ENCODE measurements at regions not wholly inside any gene's neighbourhood (a gene's known extent, or its start where the extent isn't known, plus 50 kb on each side); places are given as distances from the start of the nearest gene placed in this dataset.

DNA sequence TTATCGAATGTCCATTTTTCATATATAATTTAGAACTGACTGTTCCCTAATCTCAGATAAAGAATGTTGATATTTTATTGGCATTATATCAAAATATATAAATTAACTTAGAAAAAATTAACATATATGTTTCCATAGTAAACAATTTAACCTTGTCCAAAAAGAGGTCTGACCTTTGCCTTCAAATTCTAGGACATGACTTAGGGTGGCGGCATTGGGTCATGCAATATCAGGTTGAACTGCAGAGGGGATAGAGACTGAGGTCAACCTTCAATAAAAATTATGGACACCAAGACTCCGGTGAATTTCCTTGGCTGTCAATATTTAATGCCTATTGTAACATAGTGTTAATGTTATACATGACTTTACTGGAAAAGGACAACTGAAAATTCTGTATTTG lies 199.8 kb downstream of the RPL10L start:
- Histone ChIP-seq H3K4me3 (ENCODE audit: insufficient read depth, low read length) (no peak overlapping the region), H3K9me3 (ENCODE audit: low read depth, low read length) (no peaks in the 10 kb centered on the region), H3K4me1 (ENCODE audit: insufficient read depth, low read length) (no peaks in the 10 kb centered on the region), H3K4me2 (ENCODE audit: insufficient read depth, low read length) (no peak overlapping the region), H3K27ac (ENCODE audit: low read depth, low read length) (no peak overlapping the region), H4K20me1 (ENCODE audit: insufficient read depth, low read length) (no peaks in the 10 kb centered on the region), H3K36me3 (ENCODE audit: insufficient read depth, low read length) (no peaks in the 10 kb centered on the region), H3K27me3 (ENCODE audit: insufficient read depth, low read length) (no peaks in the 10 kb centered on the region), H2AFZ (ENCODE audit: low read length) (no peak overlapping the region), H3K79me2 (ENCODE audit: insufficient read depth, low read length) (no peaks in the 10 kb centered on the region)
- DNase-seq (ENCODE audit: insufficient read length, low spot score, missing footprints) = no peak
- TF ChIP-seq, protein P1, sequence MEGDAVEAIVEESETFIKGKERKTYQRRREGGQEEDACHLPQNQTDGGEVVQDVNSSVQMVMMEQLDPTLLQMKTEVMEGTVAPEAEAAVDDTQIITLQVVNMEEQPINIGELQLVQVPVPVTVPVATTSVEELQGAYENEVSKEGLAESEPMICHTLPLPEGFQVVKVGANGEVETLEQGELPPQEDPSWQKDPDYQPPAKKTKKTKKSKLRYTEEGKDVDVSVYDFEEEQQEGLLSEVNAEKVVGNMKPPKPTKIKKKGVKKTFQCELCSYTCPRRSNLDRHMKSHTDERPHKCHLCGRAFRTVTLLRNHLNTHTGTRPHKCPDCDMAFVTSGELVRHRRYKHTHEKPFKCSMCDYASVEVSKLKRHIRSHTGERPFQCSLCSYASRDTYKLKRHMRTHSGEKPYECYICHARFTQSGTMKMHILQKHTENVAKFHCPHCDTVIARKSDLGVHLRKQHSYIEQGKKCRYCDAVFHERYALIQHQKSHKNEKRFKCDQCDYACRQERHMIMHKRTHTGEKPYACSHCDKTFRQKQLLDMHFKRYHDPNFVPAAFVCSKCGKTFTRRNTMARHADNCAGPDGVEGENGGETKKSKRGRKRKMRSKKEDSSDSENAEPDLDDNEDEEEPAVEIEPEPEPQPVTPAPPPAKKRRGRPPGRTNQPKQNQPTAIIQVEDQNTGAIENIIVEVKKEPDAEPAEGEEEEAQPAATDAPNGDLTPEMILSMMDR (IDR thresholded peaks at IDR 0.05; ENCODE audit: extremely low read depth, low read depth, low read length) = no peak

DNA sequence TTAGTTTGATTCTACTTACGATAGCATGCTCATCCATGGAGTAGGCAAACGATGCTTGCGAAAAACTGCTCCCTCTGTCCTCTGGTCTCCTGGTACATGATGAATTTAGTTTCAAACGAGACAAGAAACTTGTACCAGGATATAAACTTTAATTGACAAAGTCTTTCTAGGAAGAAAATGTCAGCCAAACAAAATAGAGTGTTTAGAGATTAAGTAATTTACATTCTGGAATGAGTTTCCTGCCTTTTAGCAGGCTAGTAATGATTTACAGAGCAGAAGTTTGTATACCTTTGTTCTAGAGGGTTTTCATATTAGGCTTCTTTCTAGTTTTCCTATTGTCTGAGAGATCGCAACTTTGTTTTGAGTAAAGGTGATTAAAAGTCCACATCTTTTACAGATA lies 206.9 kb downstream of the RPL10L start:
- Histone ChIP-seq H3K4me1 (ENCODE audit: insufficient read depth, low read length) (no peaks in the 10 kb centered on the region), H3K36me3 (ENCODE audit: insufficient read depth, low read length) (no peaks in the 10 kb centered on the region), H3K79me2 (ENCODE audit: insufficient read depth, low read length) (no peaks in the 10 kb centered on the region), H3K4me2 (ENCODE audit: insufficient read depth, low read length) (no peak overlapping the region), H2AFZ (ENCODE audit: low read length) (no peak overlapping the region), H3K9me3 (ENCODE audit: low read depth, low read length) (no peaks in the 10 kb centered on the region), H3K27me3 (ENCODE audit: insufficient read depth, low read length) (no peaks in the 10 kb centered on the region), H4K20me1 (ENCODE audit: insufficient read depth, low read length) (no peaks in the 10 kb centered on the region), H3K4me3 (ENCODE audit: insufficient read depth, low read length) (no peak overlapping the region), H3K27ac (ENCODE audit: low read depth, low read length) (no peak overlapping the region)
- no peak for DNase-seq (ENCODE audit: insufficient read length, low spot score, missing footprints)
- TF ChIP-seq, protein P1 (IDR thresholded peaks at IDR 0.05; ENCODE audit: extremely low read depth, low read depth, low read length) = no peak

DNA sequence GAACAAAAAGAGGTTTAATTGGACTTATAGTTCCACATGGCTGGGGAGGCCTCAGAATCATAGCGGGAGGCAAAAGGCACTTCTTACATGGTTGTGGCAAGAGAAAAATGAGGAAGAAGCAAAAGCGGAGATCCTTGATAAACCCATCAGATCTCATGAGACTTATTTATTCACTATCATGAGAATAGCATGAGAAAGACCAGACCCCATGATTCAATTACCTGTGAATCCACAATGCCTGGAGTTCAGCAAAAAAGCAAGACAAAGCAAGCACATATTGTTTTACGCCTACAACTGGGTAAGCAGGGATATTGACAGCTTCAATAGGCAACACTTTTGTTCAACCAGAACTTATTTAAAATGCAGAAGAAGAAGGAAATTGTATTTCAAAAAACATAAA lies 218.2 kb downstream of the RPL10L start:
- DNase-seq (ENCODE audit: insufficient read length, low spot score, missing footprints) = no peak
- Histone ChIP-seq H3K4me3 (ENCODE audit: insufficient read depth, low read length) (no peak overlapping the region), H3K79me2 (ENCODE audit: insufficient read depth, low read length) (no peaks in the 10 kb centered on the region), H3K4me1 (ENCODE audit: insufficient read depth, low read length) (no peaks in the 10 kb centered on the region), H3K4me2 (ENCODE audit: insufficient read depth, low read length) (no peak overlapping the region), H3K27me3 (ENCODE audit: insufficient read depth, low read length) (no peaks in the 10 kb centered on the region), H2AFZ (ENCODE audit: low read length) (no peak overlapping the region), H3K27ac (ENCODE audit: low read depth, low read length) (no peak overlapping the region), H3K9me3 (ENCODE audit: low read depth, low read length) (no peaks in the 10 kb centered on the region), H4K20me1 (ENCODE audit: insufficient read depth, low read length) (no peaks in the 10 kb centered on the region), H3K36me3 (ENCODE audit: insufficient read depth, low read length) (no peaks in the 10 kb centered on the region)
- TF ChIP-seq, protein P1 (IDR thresholded peaks at IDR 0.05; ENCODE audit: extremely low read depth, low read depth, low read length) = no peak

DNA sequence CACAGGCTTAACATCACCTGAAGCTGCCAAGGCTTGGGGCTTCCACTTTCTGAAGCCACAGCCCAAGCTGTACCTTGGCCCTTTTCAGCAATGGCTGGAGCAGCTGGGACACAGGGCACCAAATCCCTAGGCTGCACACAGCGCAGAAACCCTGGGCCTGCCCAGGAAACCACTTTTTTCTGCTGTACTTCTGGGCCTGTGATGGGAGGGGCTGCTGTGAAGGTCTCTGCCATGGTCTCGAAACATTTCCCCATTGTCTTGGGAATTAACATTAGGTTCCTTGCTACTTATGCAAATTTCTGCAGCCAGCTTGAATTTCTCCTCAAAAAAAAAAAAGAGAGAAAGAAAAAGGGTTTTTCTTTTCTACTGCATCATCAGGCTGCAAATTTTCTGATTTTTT lies 219.1 kb downstream of the RPL10L start:
- H3K79me2 ChIP-seq (ENCODE audit: insufficient read depth, low read length) = no peaks in the 10 kb centered on the region
- no peak for DNase-seq (ENCODE audit: insufficient read length, low spot score, missing footprints)
- H3K4me3 ChIP-seq (ENCODE audit: insufficient read depth, low read length) = no peak overlapping the region
- H3K4me2 ChIP-seq (ENCODE audit: insufficient read depth, low read length) = no peak overlapping the region
- no peaks in the 10 kb centered on the region for H3K4me1 ChIP-seq (ENCODE audit: insufficient read depth, low read length)
- TF ChIP-seq, protein P1 (IDR thresholded peaks at IDR 0.05; ENCODE audit: extremely low read depth, low read depth, low read length) = no peak
- no peaks in the 10 kb centered on the region for H3K27me3 ChIP-seq (ENCODE audit: insufficient read depth, low read length)
- H3K27ac ChIP-seq (ENCODE audit: low read depth, low read length) = no peak overlapping the region
- no peaks in the 10 kb centered on the region for H4K20me1 ChIP-seq (ENCODE audit: insufficient read depth, low read length)
- H3K36me3 ChIP-seq (ENCODE audit: insufficient read depth, low read length) = no peaks in the 10 kb centered on the region
- H2AFZ ChIP-seq (ENCODE audit: low read length) = no peak overlapping the region
- H3K9me3 ChIP-seq (ENCODE audit: low read depth, low read length) = no peaks in the 10 kb centered on the region
